GM12874 (cell line): ENCODE measurements at regions not wholly inside any gene's neighbourhood (a gene's known extent, or its start where the extent isn't known, plus 50 kb on each side); places are given as distances from the start of the nearest gene placed in this dataset.
A peak's percentile ranks its signal among the peaks of the same experiment; 100 is the strongest.

Experiments used
- TF ChIP-seq, protein P1 (sequence below): IDR thresholded peaks from 2 replicates; pipeline ENCODE4 v1.5.1; 2011; ENCODE audit warnings: low read depth, mild to moderate bottlenecking, control low read depth, low read length, moderate library complexity; ENCODE audit not compliant: insufficient read depth

DNA sequence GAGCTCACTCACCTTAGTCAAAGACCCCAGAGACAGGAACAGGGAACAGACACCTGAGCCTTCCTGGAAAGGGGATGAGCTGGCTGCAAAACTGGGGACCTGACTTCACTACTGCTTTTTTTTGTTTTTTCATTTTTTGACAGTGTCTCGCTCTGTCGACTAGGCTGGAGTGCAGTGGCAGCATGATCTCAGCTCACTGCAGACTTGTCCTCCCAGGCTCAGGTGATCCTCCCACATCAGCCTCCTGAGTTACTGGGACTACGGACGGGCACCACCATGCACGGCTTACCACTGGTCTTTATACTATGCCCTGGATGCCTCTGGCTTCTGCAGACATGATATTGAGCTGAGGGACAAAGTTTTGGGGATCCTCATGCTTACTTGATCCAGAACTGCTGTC lies 184.1 kb downstream of the INSIG2 start:
- TF ChIP-seq, protein P1, sequence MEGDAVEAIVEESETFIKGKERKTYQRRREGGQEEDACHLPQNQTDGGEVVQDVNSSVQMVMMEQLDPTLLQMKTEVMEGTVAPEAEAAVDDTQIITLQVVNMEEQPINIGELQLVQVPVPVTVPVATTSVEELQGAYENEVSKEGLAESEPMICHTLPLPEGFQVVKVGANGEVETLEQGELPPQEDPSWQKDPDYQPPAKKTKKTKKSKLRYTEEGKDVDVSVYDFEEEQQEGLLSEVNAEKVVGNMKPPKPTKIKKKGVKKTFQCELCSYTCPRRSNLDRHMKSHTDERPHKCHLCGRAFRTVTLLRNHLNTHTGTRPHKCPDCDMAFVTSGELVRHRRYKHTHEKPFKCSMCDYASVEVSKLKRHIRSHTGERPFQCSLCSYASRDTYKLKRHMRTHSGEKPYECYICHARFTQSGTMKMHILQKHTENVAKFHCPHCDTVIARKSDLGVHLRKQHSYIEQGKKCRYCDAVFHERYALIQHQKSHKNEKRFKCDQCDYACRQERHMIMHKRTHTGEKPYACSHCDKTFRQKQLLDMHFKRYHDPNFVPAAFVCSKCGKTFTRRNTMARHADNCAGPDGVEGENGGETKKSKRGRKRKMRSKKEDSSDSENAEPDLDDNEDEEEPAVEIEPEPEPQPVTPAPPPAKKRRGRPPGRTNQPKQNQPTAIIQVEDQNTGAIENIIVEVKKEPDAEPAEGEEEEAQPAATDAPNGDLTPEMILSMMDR, result no peak

DNA sequence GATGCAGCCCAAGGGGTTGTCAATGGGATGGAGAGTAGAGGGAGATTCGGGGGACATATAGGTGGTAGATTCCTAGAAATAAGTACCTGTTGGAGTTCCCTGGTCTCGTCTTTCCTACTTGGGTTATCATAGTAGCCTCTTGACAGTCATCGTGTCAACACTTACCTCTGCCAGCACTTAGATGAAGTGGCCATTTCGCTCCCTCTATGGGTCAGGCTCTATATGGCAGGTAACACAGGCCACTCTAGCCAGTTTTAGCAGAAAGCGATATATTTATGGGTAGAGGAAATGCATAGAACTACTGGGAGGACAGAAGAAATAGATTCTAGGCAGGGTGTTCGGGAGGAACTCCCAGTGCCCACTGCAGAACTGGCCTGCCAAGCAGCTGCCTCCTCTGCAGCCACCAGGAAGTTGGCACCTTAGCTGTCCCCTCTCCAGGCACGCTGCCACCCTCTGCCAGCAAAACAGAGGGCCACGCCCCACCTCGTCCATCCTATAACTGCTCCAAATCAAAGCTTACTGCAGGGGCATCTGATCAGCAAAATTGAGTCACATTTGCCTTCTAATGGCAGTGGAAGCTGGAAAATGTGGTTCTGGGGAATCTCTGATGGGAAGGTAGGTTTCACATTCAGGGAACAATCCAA lies 181.3 kb downstream of the INSIG2 start:
- TF ChIP-seq, protein P1, result peak; percentile 27; the same call in 1 of the 2 replicates

DNA sequence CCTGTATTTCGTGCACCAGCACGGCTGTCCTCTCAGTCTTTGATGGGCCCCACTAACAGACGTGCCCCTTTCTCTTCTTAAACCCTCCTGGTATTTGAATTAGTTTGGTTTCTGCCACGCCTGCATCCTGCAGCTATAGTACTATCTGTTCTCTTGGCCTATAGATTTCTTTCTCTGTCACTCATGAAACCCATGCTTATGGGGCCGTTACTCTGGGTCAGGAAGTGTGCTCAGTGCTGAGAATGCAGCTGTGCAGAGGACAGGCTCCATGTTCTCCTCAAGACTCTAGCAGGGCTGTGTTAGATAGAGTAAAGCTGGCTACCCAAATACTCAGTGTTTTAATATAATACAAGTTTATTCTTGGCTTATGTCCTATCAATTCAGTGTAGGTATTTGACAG lies 180.0 kb downstream of the INSIG2 start:
- TF ChIP-seq, protein P1, result no peak

DNA sequence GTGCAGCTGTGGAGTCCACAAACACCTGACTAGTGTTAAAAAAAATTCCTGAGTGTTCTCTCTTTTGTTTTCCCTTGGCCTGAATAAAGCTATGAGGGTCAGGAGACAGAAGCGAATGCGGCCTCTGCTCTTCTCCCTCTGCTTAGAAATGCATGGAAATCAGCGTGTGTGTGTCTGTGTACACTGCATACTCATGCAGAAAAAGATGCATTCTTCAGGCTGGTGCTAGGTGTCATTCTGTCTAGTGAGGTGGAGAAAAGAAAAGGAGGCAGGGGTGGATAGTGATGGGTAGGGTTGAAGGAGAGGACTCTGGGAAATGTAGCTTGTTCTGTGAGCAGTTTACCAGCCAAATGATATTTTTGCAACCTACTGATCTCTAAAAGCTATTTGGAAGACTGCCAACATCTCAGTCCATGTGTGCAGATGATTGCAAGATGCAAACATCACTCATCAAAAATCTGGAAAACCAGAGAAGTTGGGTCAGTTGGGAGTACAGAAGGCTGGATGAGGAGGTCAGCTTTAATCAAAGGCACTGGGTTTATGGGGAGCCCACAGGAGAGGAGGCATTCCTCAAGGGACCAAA lies 177.7 kb downstream of the INSIG2 start:
- TF ChIP-seq, protein P1, result no peak

DNA sequence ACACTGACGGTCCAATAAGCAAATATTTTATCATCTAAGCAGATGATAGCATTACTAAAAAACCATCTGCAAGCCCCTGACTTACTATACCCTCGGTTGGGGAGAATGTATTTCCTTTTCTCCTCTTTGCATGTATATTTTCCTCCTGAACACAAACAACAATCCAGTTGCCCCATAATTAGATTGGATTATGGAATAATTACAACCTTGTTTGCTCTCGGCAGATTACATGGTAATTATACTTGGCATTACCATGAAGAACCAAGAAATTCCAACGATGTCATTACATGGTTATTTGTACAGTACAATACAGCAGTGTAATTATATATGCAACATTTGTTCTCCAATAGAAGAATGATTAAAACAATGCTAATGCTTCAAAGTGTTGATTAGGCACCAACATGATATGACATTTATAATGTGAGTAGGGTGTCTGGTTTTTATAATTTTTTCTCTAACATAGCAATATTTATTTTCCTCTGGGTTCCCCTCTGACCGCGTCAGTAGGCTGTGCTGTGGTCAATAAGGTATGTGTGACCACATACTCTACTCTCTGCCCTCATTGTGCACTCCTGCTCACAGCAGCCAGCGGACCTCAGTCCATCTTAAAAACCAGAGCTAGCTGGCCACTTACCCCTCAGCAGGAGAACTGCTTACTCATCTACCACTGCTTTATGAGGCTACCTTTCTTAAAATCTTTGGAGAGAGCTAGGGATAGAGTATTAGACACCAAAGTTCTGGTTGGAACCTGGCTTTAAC lies 176.1 kb downstream of the INSIG2 start:
- TF ChIP-seq, protein P1, result no peak

DNA sequence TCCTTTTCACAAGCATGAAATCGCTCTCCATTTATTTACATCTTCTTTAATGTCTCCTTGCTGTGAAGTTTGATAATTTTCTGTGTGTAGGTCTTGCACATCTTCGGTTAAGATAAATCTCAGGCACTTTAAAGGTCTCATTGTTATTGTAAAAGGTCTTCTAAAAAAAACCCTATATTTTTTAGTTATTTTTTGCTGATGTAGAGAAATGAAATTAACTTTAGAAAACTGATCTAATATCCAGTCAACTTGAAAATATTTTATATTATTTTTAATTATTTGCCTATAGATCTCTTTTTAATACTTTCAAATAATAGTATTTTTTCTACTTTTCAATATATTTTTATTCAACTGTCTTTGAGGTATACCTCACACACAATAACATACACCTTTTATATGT lies 169.4 kb downstream of the INSIG2 start:
- TF ChIP-seq, protein P1, result no peak

DNA sequence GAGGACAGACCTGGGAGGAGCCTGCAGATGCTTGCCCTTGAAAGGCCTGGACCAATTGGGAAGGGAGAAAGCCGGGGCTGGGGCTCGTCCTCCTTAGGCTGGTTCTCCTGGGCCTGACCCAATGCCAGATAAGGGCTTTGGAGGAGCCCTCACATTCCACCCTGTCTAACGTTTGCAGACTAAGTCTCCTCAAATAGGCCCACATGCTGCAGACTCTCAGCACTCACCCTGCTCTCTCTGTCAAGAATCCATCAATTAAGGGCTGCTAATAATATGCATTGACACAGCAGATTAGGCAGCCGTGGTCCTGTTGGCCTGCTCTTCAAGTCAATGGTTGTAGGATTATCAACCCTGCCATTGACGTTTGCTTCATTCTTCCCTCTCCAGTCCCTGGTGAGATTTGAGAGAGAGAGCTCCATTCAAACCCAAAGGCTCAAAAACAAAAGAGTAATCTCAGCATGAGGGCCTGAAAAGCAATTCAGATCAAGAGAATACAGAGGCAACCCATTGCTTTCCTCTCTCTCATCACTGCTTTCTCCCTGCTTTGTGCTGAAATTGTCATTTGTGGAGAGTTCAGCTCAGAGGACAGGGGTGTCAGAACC lies 167.6 kb downstream of the INSIG2 start:
- TF ChIP-seq, protein P1, result no peak
